ENCODE measurements at regions not wholly inside any gene's neighbourhood (a gene's known extent, or its start where the extent isn't known, plus 50 kb on each side); places are given as distances from the start of the nearest gene placed in this dataset.
A peak's percentile ranks its signal among the peaks of the same experiment; 100 is the strongest.

- Histone ChIP-seq H3K27ac (ENCODE audit: extremely low read depth, low read depth, low read length) (no peak overlapping the region), H3K4me1 (ENCODE audit: control insufficient read depth, insufficient read depth, low read length) (no peaks in the 10 kb centered on the region), H3K36me3 (ENCODE audit: control insufficient read depth in 2 of 2, insufficient read depth in 1 of 2, low read length in 2 of 2) (no peaks in the 10 kb centered on the region), H3K4me3 (ENCODE audit: low read depth, low read length) (no peak overlapping the region), H3K9me3 (ENCODE audit: control insufficient read depth, insufficient read depth, low read depth, low read length) (no peaks in the 10 kb centered on the region)
- no peak for TF ChIP-seq TCF7L2 (IDR thresholded peaks at IDR 0.05; ENCODE audit: borderline replicate concordance, low read depth, low read length)
- TF ChIP-seq GLIS1 (tag by site-specific recombination; IDR thresholded peaks at IDR 0.05): peak; percentile 25; the same call in 1 of the 2 replicates
- ChIA-PET POLR2A (no interaction called here), CTCF (interaction anchor here (0.6 to 0.7 kb wide), 2 partner anchors 35 to 118 kb away, joined by 3 to 6 read pairs; no protein-coding TSS in a partner anchor)
These were observed 339.7 kb downstream of the BRD1 start for GRCh38 chr22:49487950-49488349.

- no peaks in the 10 kb centered on the region for H3K36me3 ChIP-seq (ENCODE audit: control insufficient read depth in 2 of 2, insufficient read depth in 1 of 2, low read length in 2 of 2)
- POLR2A ChIA-PET: no interaction called here
- TF ChIP-seq ZNF10 (tag by site-specific recombination; IDR thresholded peaks at IDR 0.05) (peak; percentile 97), BCL11A (tag by site-specific recombination; IDR thresholded peaks at IDR 0.05; ENCODE audit: low read depth) (no peak), ZNF398 (tag by site-specific recombination; IDR thresholded peaks at IDR 0.05) (no peak)
- no peak overlapping the region for H3K27ac ChIP-seq (ENCODE audit: extremely low read depth, low read depth, low read length)
- CTCF ChIA-PET: no interaction called here
- no peaks in the 10 kb centered on the region; the same call in 1 of the 2 replicates for H3K4me1 ChIP-seq (ENCODE audit: control insufficient read depth, insufficient read depth, low read length)
- no peaks in the 10 kb centered on the region for H3K9me3 ChIP-seq (ENCODE audit: control insufficient read depth, insufficient read depth, low read depth, low read length)
- H3K4me3 ChIP-seq (ENCODE audit: low read depth, low read length): no peak overlapping the region
These were observed 341.4 kb downstream of the BRD1 start for GRCh38 chr22:49486225-49486624.

GRCh38 chr22:49483946-49484345 is 343.7 kb downstream of the BRD1 start:
- H3K4me3 ChIP-seq (ENCODE audit: low read depth, low read length): no peak overlapping the region
- H3K36me3 ChIP-seq (ENCODE audit: control insufficient read depth in 2 of 2, insufficient read depth in 1 of 2, low read length in 2 of 2): no peaks in the 10 kb centered on the region
- ChIA-PET POLR2A (no interaction called here), CTCF (no interaction called here)
- no peak for TF ChIP-seq PBX3 (CRISPR knock-in tag; IDR thresholded peaks at IDR 0.05)
- TF ChIP-seq ZNF121 (tag by site-specific recombination; IDR thresholded peaks at IDR 0.05): no peak
- TF ChIP-seq PRDM2 (tag by site-specific recombination; IDR thresholded peaks at IDR 0.05; ENCODE audit: borderline replicate concordance): no peak
- TF ChIP-seq ZNF366 (tag by site-specific recombination; conservative IDR thresholded peaks at IDR 0.05): no peak
- TF ChIP-seq INSM2 (tag by site-specific recombination; IDR thresholded peaks at IDR 0.05): no peak
- no peak for TF ChIP-seq ZNF24 (tag by site-specific recombination; IDR thresholded peaks at IDR 0.05)
- H3K4me1 ChIP-seq (ENCODE audit: control insufficient read depth, insufficient read depth, low read length): no peaks in the 10 kb centered on the region; the same call in 1 of the 2 replicates
- H3K27ac ChIP-seq (ENCODE audit: extremely low read depth, low read depth, low read length): no peak overlapping the region
- no peaks in the 10 kb centered on the region for H3K9me3 ChIP-seq (ENCODE audit: control insufficient read depth, insufficient read depth, low read depth, low read length)
